ENCODE measurements at regions not wholly inside any gene's neighbourhood (a gene's known extent, or its start where the extent isn't known, plus 50 kb on each side); places are given as distances from the start of the nearest gene placed in this dataset.

DNA sequence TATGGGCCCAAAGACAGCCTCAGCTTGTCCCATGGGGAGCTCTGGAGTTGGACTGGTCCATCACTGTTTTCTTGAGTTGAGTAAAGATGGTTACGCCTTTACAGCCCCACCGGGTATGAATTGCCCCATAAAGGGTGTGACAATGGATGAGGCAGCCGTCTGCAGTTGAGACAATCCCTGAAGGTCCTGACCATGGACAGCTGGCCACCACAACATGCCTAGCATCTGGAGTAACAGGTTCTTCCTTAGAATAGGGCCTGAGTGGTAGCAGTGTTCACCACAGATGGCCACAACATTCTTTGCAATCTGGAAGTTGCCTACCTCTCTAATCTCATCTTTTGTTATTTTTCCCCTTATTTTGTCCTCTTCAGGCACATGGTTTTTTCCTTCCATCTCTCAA lies 51.5 kb upstream of the HS3ST2 start:
- intact Hi-C loops (cut with micrococcal nuclease; ENCODE audit: unreplicated experiment): no loop called here

DNA sequence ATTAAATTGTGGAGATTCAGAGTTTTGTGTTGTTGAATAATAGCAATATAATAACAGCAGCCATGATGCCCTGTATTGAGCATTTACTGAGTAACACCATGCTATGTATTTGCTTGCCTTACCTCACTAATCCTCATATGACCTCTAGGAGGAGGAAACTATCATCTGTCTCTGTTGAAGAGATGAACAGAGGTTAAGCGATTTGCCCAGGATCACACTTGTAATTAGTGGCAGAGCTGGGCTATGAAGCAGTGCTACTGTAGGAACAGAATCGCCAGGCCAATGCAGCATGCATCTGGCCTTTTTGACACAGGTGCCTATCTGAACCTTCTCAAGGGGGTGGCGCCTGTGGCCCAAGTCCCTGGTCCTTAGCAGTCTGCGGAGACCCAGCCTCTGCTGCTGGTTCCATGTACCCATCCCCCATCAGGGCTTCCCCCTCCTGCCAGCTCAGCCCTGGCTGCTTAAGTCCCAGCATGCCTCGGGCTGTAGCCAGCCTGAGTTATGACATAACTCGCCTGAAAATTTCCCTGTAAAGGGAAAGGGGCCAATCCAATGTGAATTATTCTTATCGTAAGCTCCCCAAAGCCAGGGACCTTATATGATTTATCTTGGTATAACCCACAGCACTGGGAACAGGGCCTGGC lies 50.4 kb upstream of the HS3ST2 start:
- intact Hi-C loops (cut with micrococcal nuclease; ENCODE audit: unreplicated experiment): no loop called here
- POLR2A ChIA-PET (ENCODE audit: low non-redundant PET): no interaction called here
- no TSS peak for BruUV-seq (replicated peaks)
- Histone ChIP-seq H3K27me3 (replicated peaks; ENCODE audit: insufficient read depth, low read depth, low read length, poor library complexity) (no peaks in the 10 kb centered on the region), H3K36me3 (ENCODE audit: insufficient read depth, low read length, poor library complexity, severe bottlenecking) (no peaks in the 10 kb centered on the region), H3K27ac (ENCODE audit: low read depth, low read length, poor library complexity, severe bottlenecking) (no peak overlapping the region), H3K4me1 (ENCODE audit: insufficient read depth, low read length, poor library complexity, severe bottlenecking) (no peaks in the 10 kb centered on the region), H3K9me3 (ENCODE audit: low read depth, low read length, poor library complexity, severe bottlenecking) (no peaks in the 10 kb centered on the region), H3K4me3 (ENCODE audit: low read depth, low read length, poor library complexity, severe bottlenecking) (no peak overlapping the region)
- CTCF ChIA-PET: no interaction called here
- TF ChIP-seq, protein P1, sequence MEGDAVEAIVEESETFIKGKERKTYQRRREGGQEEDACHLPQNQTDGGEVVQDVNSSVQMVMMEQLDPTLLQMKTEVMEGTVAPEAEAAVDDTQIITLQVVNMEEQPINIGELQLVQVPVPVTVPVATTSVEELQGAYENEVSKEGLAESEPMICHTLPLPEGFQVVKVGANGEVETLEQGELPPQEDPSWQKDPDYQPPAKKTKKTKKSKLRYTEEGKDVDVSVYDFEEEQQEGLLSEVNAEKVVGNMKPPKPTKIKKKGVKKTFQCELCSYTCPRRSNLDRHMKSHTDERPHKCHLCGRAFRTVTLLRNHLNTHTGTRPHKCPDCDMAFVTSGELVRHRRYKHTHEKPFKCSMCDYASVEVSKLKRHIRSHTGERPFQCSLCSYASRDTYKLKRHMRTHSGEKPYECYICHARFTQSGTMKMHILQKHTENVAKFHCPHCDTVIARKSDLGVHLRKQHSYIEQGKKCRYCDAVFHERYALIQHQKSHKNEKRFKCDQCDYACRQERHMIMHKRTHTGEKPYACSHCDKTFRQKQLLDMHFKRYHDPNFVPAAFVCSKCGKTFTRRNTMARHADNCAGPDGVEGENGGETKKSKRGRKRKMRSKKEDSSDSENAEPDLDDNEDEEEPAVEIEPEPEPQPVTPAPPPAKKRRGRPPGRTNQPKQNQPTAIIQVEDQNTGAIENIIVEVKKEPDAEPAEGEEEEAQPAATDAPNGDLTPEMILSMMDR (conservative IDR thresholded peaks at IDR 0.05; ENCODE audit: low read depth, low read length): no peak
- no peak for TF ChIP-seq EZH2 (IDR thresholded peaks at IDR 0.05; ENCODE audit: borderline replicate concordance, low read depth, low read length, poor library complexity, severe bottlenecking)
- DNase-seq (ENCODE audit: low spot score): no peak

More for the DNA sequence above, 51.5 kb upstream of the HS3ST2 start:
- POLR2A ChIA-PET (ENCODE audit: low non-redundant PET): no interaction called here
- H3K4me3 ChIP-seq (ENCODE audit: low read depth, low read length, poor library complexity, severe bottlenecking): no peak overlapping the region
- H3K27me3 ChIP-seq (replicated peaks; ENCODE audit: insufficient read depth, low read depth, low read length, poor library complexity): no peaks in the 10 kb centered on the region
- no peaks in the 10 kb centered on the region for H3K9me3 ChIP-seq (ENCODE audit: low read depth, low read length, poor library complexity, severe bottlenecking)
- no peaks in the 10 kb centered on the region for H3K4me1 ChIP-seq (ENCODE audit: insufficient read depth, low read length, poor library complexity, severe bottlenecking)
- no peak overlapping the region for H3K27ac ChIP-seq (ENCODE audit: low read depth, low read length, poor library complexity, severe bottlenecking)
- CTCF ChIA-PET: no interaction called here
- no TSS peak for BruUV-seq (replicated peaks)
- TF ChIP-seq, protein P1 (conservative IDR thresholded peaks at IDR 0.05; ENCODE audit: low read depth, low read length): no peak
- TF ChIP-seq EZH2 (IDR thresholded peaks at IDR 0.05; ENCODE audit: borderline replicate concordance, low read depth, low read length, poor library complexity, severe bottlenecking): no peak
- no peaks in the 10 kb centered on the region for H3K36me3 ChIP-seq (ENCODE audit: insufficient read depth, low read length, poor library complexity, severe bottlenecking)
- no peak for DNase-seq (ENCODE audit: low spot score)

Measured in A673 (cell line).